K562 (cell line): ENCODE measurements at regions not wholly inside any gene's neighbourhood (a gene's known extent, or its start where the extent isn't known, plus 50 kb on each side); places are given as distances from the start of the nearest gene placed in this dataset.

ENCODE experiments used
- ATAC-seq: fragments of 200-7000 bp; cut with Tn5 transposase; 3 replicates; pipeline ENCODE4 v1.9.1; 2020; ENCODE audit warnings: moderate library complexity
- BruUV-seq: library from RNA; stranded (reverse); fragments of 400-500 nt; replicated peaks from 2 replicates; lab custom pipeline; 2021; lab: Mats Ljungman, UMichigan
- CTCF ChIA-PET: fragments of 300-600 bp; formaldehyde crosslinking; extraction: SDS; loops from one replicate; lab custom pipeline; 2021; ENCODE audit warnings: low intra/inter-chr PET ratio; lab: Yijun Ruan, JAX
- POLR2A ChIA-PET: fragments of 300-600, 350-650 bp; sonication (Branson Sonifier 250); formaldehyde crosslinking; extraction: SDS; loops from one replicate; lab custom pipeline; 2021; ENCODE audit warnings: antibody characterized with exemption, inconsistent platforms; lab: Yijun Ruan, JAX
- DNase-seq, 4 experiments: peaks; one replicate each; pipeline versions ENCODE4 v3.0.0 to v3.0.0-alpha.2; 2011 to 2018; ENCODE audit warnings: low spot score in 3 of 4, mixed read lengths in 3 of 4; ENCODE audit errors: extremely low read depth in 1 of 4
- FAIRE-seq: peaks from 2 replicates; lab custom pipeline; 2011; peaks lifted over from hg19 to GRCh38; lab: Jason Lieb, UNC
- H2AFZ ChIP-seq: 2 replicates; pipeline ENCODE4 v1.6.0; 2011; ENCODE audit warnings: low read depth, low read length, control low read depth, inconsistent platforms
- H3K27ac ChIP-seq: fragments of 200-600 bp; 3 replicates; pipeline ENCODE4 v1.8.0; 2011; ENCODE audit warnings: low read depth, mild to moderate bottlenecking, control low read depth, inconsistent platforms, low read length, moderate library complexity, mixed read lengths; ENCODE audit errors: extremely low read depth
- H3K27me3 ChIP-seq, 2 experiments: fragments of 300-600 bp in 1 of 2; 2 replicates in 1 of 2; 3 replicates in 1 of 2; pipeline versions ENCODE4 v1.6.0 to v1.8.0; 2011; ENCODE audit warnings: inconsistent platforms in 2 of 2, low read length in 2 of 2, mild to moderate bottlenecking in 1 of 2, mixed read lengths in 1 of 2, moderate library complexity in 1 of 2; ENCODE audit not compliant: control insufficient read depth in 2 of 2, insufficient read depth in 2 of 2
- H3K36me3 ChIP-seq: fragments of 300-600 bp; 3 replicates; pipeline ENCODE4 v1.8.0; 2011; ENCODE audit warnings: mild to moderate bottlenecking, low read length, inconsistent platforms; ENCODE audit not compliant: control insufficient read depth, insufficient read depth
- H3K4me1 ChIP-seq, 2 experiments: fragments of 200-600 bp in 1 of 2; replicated peaks in 1 of 2; 2 replicates in 1 of 2; 3 replicates in 1 of 2; pipeline versions ENCODE4 v1.5.1 to v1.8.0; 2011; ENCODE audit warnings: inconsistent platforms in 2 of 2, low read length in 2 of 2, mild to moderate bottlenecking in 1 of 2, mixed read lengths in 1 of 2, moderate library complexity in 1 of 2; ENCODE audit not compliant: control insufficient read depth in 2 of 2, insufficient read depth in 2 of 2
- H3K4me2 ChIP-seq: 2 replicates; pipeline ENCODE4 v1.6.1; 2011; ENCODE audit warnings: low read length, control low read depth, inconsistent platforms, mixed read lengths; ENCODE audit not compliant: insufficient read depth
- H3K4me3 ChIP-seq: fragments of 200-600 bp; sonication (generic), shearing (Covaris generic); 2 replicates; pipeline ENCODE4 v1.5.1; 2016; ENCODE audit warnings: control low read depth, inconsistent platforms
- H3K79me2 ChIP-seq: fragments of 200-600 bp; 3 replicates; pipeline ENCODE4 v1.8.0; 2011; ENCODE audit warnings: low read length, inconsistent platforms; ENCODE audit not compliant: control insufficient read depth, insufficient read depth
- H3K9ac ChIP-seq, 2 experiments: 2 replicates each; pipeline versions ENCODE4 v1.6.0 to v1.6.1; 2011; ENCODE audit warnings: low read depth in 2 of 2, low read length in 2 of 2, control low read depth in 1 of 2, inconsistent platforms in 1 of 2, mild to moderate bottlenecking in 1 of 2, mixed read lengths in 1 of 2; ENCODE audit not compliant: insufficient read depth in 1 of 2
- H3K9me1 ChIP-seq: one replicate; pipeline ENCODE4 v1.6.0; 2011; ENCODE audit warnings: inconsistent platforms, mild to moderate bottlenecking, low read length, moderate library complexity; ENCODE audit not compliant: control insufficient read depth, insufficient read depth
- H3K9me3 ChIP-seq: replicated peaks from 2 replicates; pipeline ENCODE4 v1.5.1; 2011; ENCODE audit warnings: low read depth, low read length, inconsistent platforms; ENCODE audit not compliant: control insufficient read depth, insufficient read depth
- H4K20me1 ChIP-seq: replicated peaks from 2 replicates; pipeline ENCODE4 v1.6.1; 2011; ENCODE audit warnings: low read length, inconsistent platforms, mixed read lengths; ENCODE audit not compliant: control insufficient read depth, insufficient read depth
- C11orf30 ChIP-seq: fragments of 450-650 bp; IDR thresholded peaks from 2 replicates; pipeline ENCODE4 v1.6.1; 2016; ENCODE audit warnings: low read depth, mild to moderate bottlenecking
- FIP1L1 ChIP-seq: fragments of 200-400 bp; formaldehyde crosslinking; IDR thresholded peaks from 2 replicates; pipeline ENCODE4 v1.6.1; 2018; ENCODE audit warnings: mild to moderate bottlenecking, low read depth, low read length; ENCODE audit not compliant: poor library complexity, severe bottlenecking
- HDAC3 ChIP-seq: fragments of 450-650 bp; IDR thresholded peaks from 2 replicates; pipeline ENCODE4 v1.6.1; 2018; ENCODE audit warnings: borderline replicate concordance, mild to moderate bottlenecking, moderate library complexity; ENCODE audit not compliant: partially characterized antibody
- HDAC6 ChIP-seq: IDR thresholded peaks from 2 replicates; pipeline ENCODE4 v1.6.1; 2012; ENCODE audit warnings: low read depth, mild to moderate bottlenecking, control low read depth, inconsistent platforms, low read length, moderate library complexity
- HMG20B ChIP-seq: fragments of 250-450 bp; sonication (Bioruptor Pico); IDR thresholded peaks from 2 replicates; pipeline ENCODE4 v1.5.0; 2021; ENCODE audit warnings: mild to moderate bottlenecking
- HMGN3 ChIP-seq: IDR thresholded peaks from 2 replicates; pipeline ENCODE4 v1.6.1; 2011; ENCODE audit warnings: borderline replicate concordance, low read depth, mild to moderate bottlenecking, mixed read lengths, low read length; ENCODE audit not compliant: insufficient read length; ENCODE audit errors: extremely low read depth
- KDM1A ChIP-seq, 2 experiments: fragments of 450-650 bp; IDR thresholded peaks; 2 replicates each; pipeline ENCODE4 v1.6.1; 2016; ENCODE audit warnings: mild to moderate bottlenecking in 2 of 2
- MCM7 ChIP-seq, 2 experiments: fragments of 450-650 bp; IDR thresholded peaks; 2 replicates each; pipeline ENCODE4 v1.6.1; 2016 to 2018
- MIER1 ChIP-seq: fragments of 450-650 bp; IDR thresholded peaks from 2 replicates; pipeline ENCODE4 v1.6.1; 2016; ENCODE audit warnings: antibody characterized with exemption, mild to moderate bottlenecking, low read depth
- PCBP2 ChIP-seq: fragments of 200-400 bp; formaldehyde crosslinking; IDR thresholded peaks from 2 replicates; pipeline ENCODE4 v1.6.1; 2018; ENCODE audit warnings: low read length, low read depth, mild to moderate bottlenecking, moderate library complexity; ENCODE audit not compliant: poor library complexity, severe bottlenecking
- PHF21A ChIP-seq: fragments of 450-650 bp; IDR thresholded peaks from 2 replicates; pipeline ENCODE4 v1.6.1; 2017; ENCODE audit warnings: low read depth, borderline replicate concordance
- PURB ChIP-seq: sonication (generic); formaldehyde crosslinking; IDR thresholded peaks from 2 replicates; pipeline ENCODE4 v1.9.0; 2021; ENCODE audit warnings: low read depth, mild to moderate bottlenecking, missing genetic modification reagents
- SLC30A9 ChIP-seq: fragments of 250-450 bp; sonication (Bioruptor Pico); IDR thresholded peaks from 2 replicates; pipeline ENCODE4 v1.8.0; 2022; ENCODE audit warnings: mild to moderate bottlenecking, moderate library complexity
- SREBF1 ChIP-seq: fragments of 150-350 bp; IDR thresholded peaks from 2 replicates; pipeline ENCODE4 v1.6.1; 2014; ENCODE audit warnings: antibody characterized with exemption, low read depth, low read length, borderline replicate concordance
- YBX1 ChIP-seq: fragments of 450-650 bp; IDR thresholded peaks from 2 replicates; pipeline ENCODE4 v1.7.1; 2016; ENCODE audit warnings: mild to moderate bottlenecking
- ZNF253 ChIP-seq: fragments of 250-450 bp; sonication (Bioruptor Pico); conservative IDR thresholded peaks from 2 replicates; pipeline ENCODE4 v1.6.1; 2021; ENCODE audit warnings: mild to moderate bottlenecking
- WGBS: fragments of 100-300 bp; shearing (Covaris generic); methylation state at CpG from one replicate; pipeline ENCODE4 v1.1.6; 2016; ENCODE audit warnings: low coverage, mixed read lengths; ENCODE audit not compliant: insufficient coverage; ENCODE audit errors: missing lambda C conversion rate; 5-methylcytosine and 5-hydroxymethylcytosine counted together
- in situ Hi-C: fragments of 300-500 bp; cut with MboI; formaldehyde crosslinking; loops from 4 replicates; pipeline ENCODE4 v1.15.0; 2018; ENCODE audit warnings: inconsistent platforms, mixed read lengths
- intact Hi-C: fragments of 100-400 bp; cut with micrococcal nuclease; formaldehyde crosslinking; loops from 2 replicates; pipeline ENCODE4 v1.14.2; 2022
- TF ChIP-seq, protein P1 (sequence below): fragments of 450-650 bp; formaldehyde crosslinking; IDR thresholded peaks from 2 replicates; pipeline ENCODE4 v1.4.0; 2022; ENCODE audit warnings: missing genetic modification characterization
- TF ChIP-seq, protein P2 (sequence below): sonication (generic); formaldehyde crosslinking; IDR thresholded peaks from 2 replicates; pipeline ENCODE4 v1.8.1; 2022; ENCODE audit warnings: missing genetic modification reagents
- TF ChIP-seq, protein P3 (sequence below): fragments of 450-650 bp; IDR thresholded peaks from 2 replicates; pipeline ENCODE4 v1.6.1; 2016; ENCODE audit warnings: mild to moderate bottlenecking

DNA sequence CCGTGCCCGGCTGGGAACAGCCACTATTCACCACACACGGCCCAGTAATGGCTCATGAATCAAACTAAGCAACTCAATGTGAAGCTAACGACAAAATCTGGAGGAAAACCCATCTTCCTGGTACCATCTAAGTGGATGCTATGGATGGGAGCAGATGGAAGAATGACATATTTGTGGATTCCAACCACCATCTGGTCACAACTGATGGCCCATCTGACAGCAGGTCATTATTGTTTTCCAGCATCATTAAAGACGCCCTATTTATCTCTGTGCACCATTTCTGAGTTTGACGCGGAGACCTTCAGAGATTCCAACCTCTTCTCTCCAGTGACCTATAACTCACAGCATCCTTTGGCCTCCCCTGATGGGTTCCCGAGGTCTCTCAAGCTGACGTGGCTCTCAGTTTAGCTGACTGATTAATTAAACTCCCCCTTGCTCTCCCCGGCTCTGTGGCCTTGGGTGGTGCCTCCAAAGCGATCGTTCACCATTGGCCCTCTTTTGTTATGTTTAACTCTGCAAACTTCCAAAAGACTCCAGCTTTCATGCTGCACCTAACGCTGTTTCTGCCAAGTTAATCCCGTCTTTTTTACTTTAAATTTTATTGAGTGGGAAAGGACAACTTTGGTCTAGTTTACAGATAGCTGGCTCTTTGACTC lies 1514.4 kb downstream of the BRD1 start:
- Histone ChIP-seq H3K4me2 (no peak overlapping the region), H4K20me1 (no peaks in the 10 kb centered on the region), H3K9me3 (no peaks in the 10 kb centered on the region), H3K9me1 (no peaks in the 10 kb centered on the region), H3K27ac (no peak overlapping the region), H3K27me3 (no peaks in the 10 kb centered on the region), H3K36me3 (no peaks in the 10 kb centered on the region), H3K4me3 (no peak overlapping the region), H3K4me1 (no peaks in the 10 kb centered on the region), H3K9ac (no peak overlapping the region), H3K79me2 (no peaks in the 10 kb centered on the region), H2AFZ (no peak overlapping the region)
- no TSS peak for BruUV-seq
- no peak for ATAC-seq
- in situ Hi-C loops (no loop called here), intact Hi-C loops (no loop called here)
- CTCF ChIA-PET = no interaction called here
- TF ChIP-seq YBX1 (no peak), PURB (CRISPR knock-in tag) (no peak), SREBF1 (no peak), HMG20B (CRISPR knock-in tag) (no peak), PCBP2 (no peak), MCM7 (IDR thresholded peaks at IDR 0.05) (no peak), SLC30A9 (CRISPR knock-in tag) (no peak), MIER1 (no peak), HDAC3 (no peak), PHF21A (no peak), HDAC6 (no peak), KDM1A (IDR thresholded peaks at IDR 0.05) (no peak), FIP1L1 (no peak), ZNF253 (CRISPR knock-in tag) (no peak), HMGN3 (no peak), C11orf30 (no peak)
- TF ChIP-seq, protein P1, sequence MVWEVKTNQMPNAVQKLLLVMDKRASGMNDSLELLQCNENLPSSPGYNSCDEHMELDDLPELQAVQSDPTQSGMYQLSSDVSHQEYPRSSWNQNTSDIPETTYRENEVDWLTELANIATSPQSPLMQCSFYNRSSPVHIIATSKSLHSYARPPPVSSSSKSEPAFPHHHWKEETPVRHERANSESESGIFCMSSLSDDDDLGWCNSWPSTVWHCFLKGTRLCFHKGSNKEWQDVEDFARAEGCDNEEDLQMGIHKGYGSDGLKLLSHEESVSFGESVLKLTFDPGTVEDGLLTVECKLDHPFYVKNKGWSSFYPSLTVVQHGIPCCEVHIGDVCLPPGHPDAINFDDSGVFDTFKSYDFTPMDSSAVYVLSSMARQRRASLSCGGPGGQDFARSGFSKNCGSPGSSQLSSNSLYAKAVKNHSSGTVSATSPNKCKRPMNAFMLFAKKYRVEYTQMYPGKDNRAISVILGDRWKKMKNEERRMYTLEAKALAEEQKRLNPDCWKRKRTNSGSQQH (CRISPR knock-in tag) = no peak
- TF ChIP-seq, protein P2, sequence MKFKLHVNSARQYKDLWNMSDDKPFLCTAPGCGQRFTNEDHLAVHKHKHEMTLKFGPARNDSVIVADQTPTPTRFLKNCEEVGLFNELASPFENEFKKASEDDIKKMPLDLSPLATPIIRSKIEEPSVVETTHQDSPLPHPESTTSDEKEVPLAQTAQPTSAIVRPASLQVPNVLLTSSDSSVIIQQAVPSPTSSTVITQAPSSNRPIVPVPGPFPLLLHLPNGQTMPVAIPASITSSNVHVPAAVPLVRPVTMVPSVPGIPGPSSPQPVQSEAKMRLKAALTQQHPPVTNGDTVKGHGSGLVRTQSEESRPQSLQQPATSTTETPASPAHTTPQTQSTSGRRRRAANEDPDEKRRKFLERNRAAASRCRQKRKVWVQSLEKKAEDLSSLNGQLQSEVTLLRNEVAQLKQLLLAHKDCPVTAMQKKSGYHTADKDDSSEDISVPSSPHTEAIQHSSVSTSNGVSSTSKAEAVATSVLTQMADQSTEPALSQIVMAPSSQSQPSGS (CRISPR knock-in tag) = no peak
- TF ChIP-seq, protein P3, sequence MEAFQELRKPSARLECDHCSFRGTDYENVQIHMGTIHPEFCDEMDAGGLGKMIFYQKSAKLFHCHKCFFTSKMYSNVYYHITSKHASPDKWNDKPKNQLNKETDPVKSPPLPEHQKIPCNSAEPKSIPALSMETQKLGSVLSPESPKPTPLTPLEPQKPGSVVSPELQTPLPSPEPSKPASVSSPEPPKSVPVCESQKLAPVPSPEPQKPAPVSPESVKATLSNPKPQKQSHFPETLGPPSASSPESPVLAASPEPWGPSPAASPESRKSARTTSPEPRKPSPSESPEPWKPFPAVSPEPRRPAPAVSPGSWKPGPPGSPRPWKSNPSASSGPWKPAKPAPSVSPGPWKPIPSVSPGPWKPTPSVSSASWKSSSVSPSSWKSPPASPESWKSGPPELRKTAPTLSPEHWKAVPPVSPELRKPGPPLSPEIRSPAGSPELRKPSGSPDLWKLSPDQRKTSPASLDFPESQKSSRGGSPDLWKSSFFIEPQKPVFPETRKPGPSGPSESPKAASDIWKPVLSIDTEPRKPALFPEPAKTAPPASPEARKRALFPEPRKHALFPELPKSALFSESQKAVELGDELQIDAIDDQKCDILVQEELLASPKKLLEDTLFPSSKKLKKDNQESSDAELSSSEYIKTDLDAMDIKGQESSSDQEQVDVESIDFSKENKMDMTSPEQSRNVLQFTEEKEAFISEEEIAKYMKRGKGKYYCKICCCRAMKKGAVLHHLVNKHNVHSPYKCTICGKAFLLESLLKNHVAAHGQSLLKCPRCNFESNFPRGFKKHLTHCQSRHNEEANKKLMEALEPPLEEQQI = no peak
- no peak for DNase-seq
- POLR2A ChIA-PET = no interaction called here
- WGBS = 12% methylated on average over 10 of the region's 14 CpGs
- no peak for FAIRE-seq
